ENCODE measurements at regions not wholly inside any gene's neighbourhood (a gene's known extent, or its start where the extent isn't known, plus 50 kb on each side); places are given as distances from the start of the nearest gene placed in this dataset.
"Not testable (repeated sequence)": the region's sequence is repeated elsewhere in the genome, so short reads cannot be mapped to it uniquely, and the experiment has no call there.

DNA sequence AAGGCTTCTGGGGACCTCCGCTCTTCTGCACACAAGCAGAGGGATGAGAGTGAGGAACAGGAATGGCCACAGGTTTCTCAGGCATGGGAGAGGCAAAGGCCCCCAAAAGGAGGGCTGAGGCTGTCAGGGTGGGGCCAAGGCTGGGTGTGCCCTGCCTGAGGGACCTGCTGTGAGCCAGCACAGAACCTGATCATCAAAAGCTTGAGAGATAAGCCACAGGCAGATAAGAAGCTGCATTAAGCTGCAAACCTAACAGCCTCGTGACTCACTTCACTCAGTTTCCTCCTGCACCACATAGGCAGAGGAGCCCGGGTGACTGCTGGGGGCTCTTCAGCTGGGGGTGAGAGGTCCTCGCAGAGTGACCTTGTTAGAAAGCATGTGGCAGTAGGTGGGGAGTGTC lies 64.5 kb upstream of the LAPTM4A start:
- Histone ChIP-seq H3K9me2 (ENCODE audit: insufficient read depth) (no peaks in the 10 kb centered on the region), H3K36me3 (ENCODE audit: low read depth) (no peaks in the 10 kb centered on the region), H4K20me1 (ENCODE audit: insufficient read depth) (no peaks in the 10 kb centered on the region), H3K27ac (no peak overlapping the region), H3K9ac (no peak overlapping the region), H3K4me2 (ENCODE audit: unreplicated experiment) (no peak overlapping the region), H3K4me1 (ENCODE audit: insufficient read depth) (no peaks in the 10 kb centered on the region), H3F3A (ENCODE audit: insufficient read depth) (no peaks in the 10 kb centered on the region), H3K27me3 (replicated peaks; ENCODE audit: insufficient read depth) (no peaks in the 10 kb centered on the region), H3K4me3 (no peak overlapping the region), H3K9me3 (ENCODE audit: low read depth) (no peaks in the 10 kb centered on the region), H2AFZ (no peak overlapping the region), H3K79me2 (ENCODE audit: insufficient read depth) (no peaks in the 10 kb centered on the region)
- in situ Hi-C loops (cut with MboI): no loop called here
- WGBS, 2 experiments (ENCODE audit: low coverage in 1 of 2, low lambda C conversion rate in 2 of 2, missing lambda C conversion rate in 2 of 2): 84 to 90% methylated on average over 4 of the region's 4 CpGs
- no peak for TF ChIP-seq EZH2 (IDR thresholded peaks at IDR 0.05; ENCODE audit: insufficient read depth, poor library complexity, severe bottlenecking)
- no peak for DNase-seq

DNA sequence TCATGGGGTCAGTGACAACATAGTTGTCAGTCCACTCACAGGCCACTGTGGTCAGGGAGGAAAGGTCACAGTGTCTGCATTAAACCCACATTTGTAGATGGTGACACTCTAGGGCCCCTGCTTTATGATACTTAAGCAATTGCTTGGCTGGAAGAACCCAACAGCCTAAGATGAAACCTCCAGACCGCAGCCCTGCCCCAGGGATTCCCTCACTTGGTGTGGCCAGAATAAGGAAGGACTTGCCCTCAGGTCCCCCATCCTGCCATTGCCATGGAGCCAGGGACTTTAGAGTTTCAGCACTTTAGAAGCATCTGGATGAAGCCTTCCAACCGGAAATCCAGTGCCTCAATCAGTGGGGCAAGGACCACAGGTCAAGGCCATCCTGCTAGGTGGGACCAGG lies 63.9 kb upstream of the LAPTM4A start:
- in situ Hi-C loops (cut with MboI): no loop called here
- 51 to 79% methylated on average over 2 of the region's 2 CpGs for whole genome bisulfite sequencing, 2 experiments (ENCODE audit: low coverage in 1 of 2, low lambda C conversion rate in 2 of 2, missing lambda C conversion rate in 2 of 2)

DNA sequence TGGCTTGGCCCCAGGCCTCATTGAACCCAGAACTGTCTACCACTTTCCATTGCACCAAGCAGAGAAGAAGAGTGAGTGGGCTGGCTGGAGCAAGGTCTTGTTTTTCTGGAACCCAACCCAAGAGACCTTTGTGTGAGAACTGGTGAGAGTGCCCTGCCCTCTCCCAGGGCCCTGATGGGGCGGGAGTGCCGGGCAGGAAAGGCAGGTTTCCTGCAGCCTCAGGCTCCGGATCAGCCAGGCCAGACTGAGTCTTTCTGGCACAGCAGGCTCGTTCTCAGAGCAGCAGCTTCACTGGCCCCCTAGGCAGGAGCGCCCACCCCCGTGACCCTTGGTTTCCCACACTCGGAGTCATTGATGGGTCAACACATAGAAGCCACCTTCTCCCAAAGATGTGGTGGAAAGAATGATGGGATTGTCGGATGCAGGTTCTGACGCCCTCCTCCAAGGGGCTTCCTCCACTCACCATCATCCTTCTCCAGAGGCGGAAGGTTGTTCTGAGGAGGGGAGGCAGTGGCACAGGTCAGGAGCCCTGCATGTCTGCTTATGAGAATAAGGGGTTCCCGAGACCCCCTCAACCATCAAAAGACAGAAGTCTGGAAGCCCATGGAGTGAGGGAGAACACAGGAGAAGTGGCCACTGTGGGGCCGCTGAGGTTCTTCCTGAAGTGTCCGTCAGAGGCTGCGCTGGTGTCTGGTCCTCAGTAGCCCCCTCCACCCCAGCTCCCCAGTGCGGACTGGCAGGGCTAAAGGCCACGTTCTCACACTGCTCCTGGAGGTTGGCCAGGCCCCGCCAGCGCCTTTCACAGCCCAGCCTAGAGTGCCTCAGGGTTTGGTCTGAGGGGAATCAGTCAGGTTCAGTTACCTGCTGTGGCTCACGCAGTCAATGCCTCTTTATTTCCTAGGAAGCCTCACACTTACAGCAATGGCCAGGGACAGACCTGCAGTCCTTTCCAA lies 62.8 kb upstream of the LAPTM4A start:
- in situ Hi-C loops (cut with MboI): no loop called here
- Histone ChIP-seq H3K4me3 (no peak overlapping the region), H3K79me2 (ENCODE audit: insufficient read depth) (no peaks in the 10 kb centered on the region), H3K9ac (no peak overlapping the region), H3K9me3 (ENCODE audit: low read depth) (no peaks in the 10 kb centered on the region), H3K9me2 (ENCODE audit: insufficient read depth) (no peaks in the 10 kb centered on the region), H3K27ac (no peak overlapping the region), H3K4me2 (ENCODE audit: unreplicated experiment) (no peak overlapping the region), H2AFZ (no peak overlapping the region), H3K27me3 (replicated peaks; ENCODE audit: insufficient read depth) (no peaks in the 10 kb centered on the region), H4K20me1 (ENCODE audit: insufficient read depth) (no peaks in the 10 kb centered on the region), H3F3A (ENCODE audit: insufficient read depth) (no peaks in the 10 kb centered on the region), H3K36me3 (ENCODE audit: low read depth) (no peaks in the 10 kb centered on the region), H3K4me1 (ENCODE audit: insufficient read depth) (no peaks in the 10 kb centered on the region)
- no peak for DNase-seq
- TF ChIP-seq EZH2phosphoT487 (IDR thresholded peaks at IDR 0.05; ENCODE audit: insufficient read depth, low read depth) (no peak), EZH2 (IDR thresholded peaks at IDR 0.05; ENCODE audit: insufficient read depth, poor library complexity, severe bottlenecking) (no peak)
- WGBS, 2 experiments (ENCODE audit: low coverage in 1 of 2, low lambda C conversion rate in 2 of 2, missing lambda C conversion rate in 2 of 2): 79 to 90% methylated on average over 17 to 18 of the region's 19 CpGs

More for the DNA sequence above, 63.9 kb upstream of the LAPTM4A start:
- H3K79me2 ChIP-seq (ENCODE audit: insufficient read depth): no peaks in the 10 kb centered on the region
- H3K9me2 ChIP-seq (ENCODE audit: insufficient read depth): no peaks in the 10 kb centered on the region
- H2AFZ ChIP-seq: no peak overlapping the region
- no peak overlapping the region for H3K4me3 ChIP-seq
- TF ChIP-seq EZH2 (IDR thresholded peaks at IDR 0.05; ENCODE audit: insufficient read depth, poor library complexity, severe bottlenecking) (no peak), EZH2phosphoT487 (IDR thresholded peaks at IDR 0.05; ENCODE audit: insufficient read depth, low read depth) (no peak)
- H3K36me3 ChIP-seq (ENCODE audit: low read depth): no peaks in the 10 kb centered on the region
- no peak overlapping the region for H3K4me2 ChIP-seq (ENCODE audit: unreplicated experiment)
- H3K9me3 ChIP-seq (ENCODE audit: low read depth): no peaks in the 10 kb centered on the region
- H3K27me3 ChIP-seq (replicated peaks; ENCODE audit: insufficient read depth): no peaks in the 10 kb centered on the region
- H3K27ac ChIP-seq: no peak overlapping the region
- no peak for DNase-seq
- H4K20me1 ChIP-seq (ENCODE audit: insufficient read depth): no peaks in the 10 kb centered on the region
- no peaks in the 10 kb centered on the region for H3K4me1 ChIP-seq (ENCODE audit: insufficient read depth)
- no peak overlapping the region for H3K9ac ChIP-seq
- H3F3A ChIP-seq (ENCODE audit: insufficient read depth): no peaks in the 10 kb centered on the region

DNA sequence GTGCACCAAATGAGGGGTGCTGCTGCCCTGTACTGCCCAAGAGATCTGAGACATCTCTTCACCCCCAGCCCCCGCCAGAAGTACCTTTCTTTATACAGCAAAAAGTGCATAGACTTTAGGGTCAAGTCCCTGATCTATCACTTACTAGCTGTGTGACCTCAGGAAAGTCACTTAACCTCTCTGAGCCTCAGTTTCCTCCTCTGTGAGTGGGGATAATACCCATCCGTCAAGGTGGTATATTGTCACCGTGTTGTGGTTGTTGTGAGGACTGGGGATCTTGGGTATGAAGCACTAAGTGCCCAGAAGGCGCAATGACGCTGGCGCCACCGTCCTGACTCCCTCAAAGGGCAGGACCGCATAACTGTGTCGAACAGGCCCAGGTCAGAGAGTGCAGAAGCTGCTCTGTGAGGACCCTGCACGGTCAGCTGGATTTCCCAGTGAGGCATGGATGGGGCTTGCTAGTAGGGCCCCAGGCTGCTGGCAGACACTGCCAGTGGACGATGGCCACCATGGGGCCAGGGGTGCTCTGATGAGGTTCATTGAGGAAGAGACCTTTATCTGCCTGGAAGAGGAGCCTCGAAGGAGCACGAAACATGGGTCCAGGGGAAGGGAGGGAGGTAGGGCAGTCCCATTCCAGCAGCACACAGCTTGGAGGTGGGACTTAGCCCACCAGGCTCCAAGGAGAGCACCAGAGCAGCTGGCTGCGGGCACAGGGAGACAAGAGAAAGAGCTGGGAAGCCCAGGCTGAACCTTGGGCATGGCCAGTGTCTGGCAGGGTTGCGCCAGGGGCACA lies 61.8 kb upstream of the LAPTM4A start:
- Histone ChIP-seq H3K27ac (no peak overlapping the region), H4K20me1 (ENCODE audit: insufficient read depth) (no peaks in the 10 kb centered on the region), H2AFZ (no peak overlapping the region), H3K79me2 (ENCODE audit: insufficient read depth) (no peaks in the 10 kb centered on the region), H3K4me2 (ENCODE audit: unreplicated experiment) (no peak overlapping the region), H3K9me2 (ENCODE audit: insufficient read depth) (no peaks in the 10 kb centered on the region), H3K9ac (no peak overlapping the region), H3K36me3 (ENCODE audit: low read depth) (no peaks in the 10 kb centered on the region), H3K4me1 (ENCODE audit: insufficient read depth) (no peaks in the 10 kb centered on the region), H3K27me3 (replicated peaks; ENCODE audit: insufficient read depth) (no peaks in the 10 kb centered on the region), H3K4me3 (no peak overlapping the region), H3K9me3 (ENCODE audit: low read depth) (no peaks in the 10 kb centered on the region), H3F3A (ENCODE audit: insufficient read depth) (no peaks in the 10 kb centered on the region)
- TF ChIP-seq EZH2phosphoT487 (IDR thresholded peaks at IDR 0.05; ENCODE audit: insufficient read depth, low read depth): no peak
- no peak for TF ChIP-seq EZH2 (IDR thresholded peaks at IDR 0.05; ENCODE audit: insufficient read depth, poor library complexity, severe bottlenecking)
- WGBS, 2 experiments (ENCODE audit: low coverage in 1 of 2, low lambda C conversion rate in 2 of 2, missing lambda C conversion rate in 2 of 2): 89 to 92% methylated on average over 15 of the region's 15 CpGs
- DNase-seq: no peak
- in situ Hi-C loops (cut with MboI): no loop called here

DNA sequence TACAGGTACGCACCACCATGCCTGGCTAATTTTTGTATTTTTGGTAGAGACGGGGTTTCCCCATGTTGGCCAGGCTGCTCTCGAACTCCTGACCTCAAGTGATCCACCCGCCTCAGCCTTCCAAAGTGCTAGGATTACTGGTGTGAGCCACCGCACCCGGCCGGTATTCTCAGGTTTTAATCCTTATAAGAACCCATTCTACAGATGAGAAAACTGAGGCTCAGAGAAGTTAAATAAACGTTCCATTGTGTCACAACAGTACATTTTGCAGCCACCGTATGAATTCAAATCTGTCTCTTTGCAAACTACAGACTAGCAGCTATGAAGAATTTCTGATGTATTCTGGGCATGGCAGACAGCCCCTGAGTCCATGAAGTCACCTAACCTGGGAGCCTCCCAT lies 60.9 kb upstream of the LAPTM4A start:
- H3K79me2 ChIP-seq (ENCODE audit: insufficient read depth); H3K27ac ChIP-seq; H3K4me1 ChIP-seq (ENCODE audit: insufficient read depth); H3K4me3 ChIP-seq; DNase-seq; H3K4me2 ChIP-seq (ENCODE audit: unreplicated experiment); H3K9me3 ChIP-seq (ENCODE audit: low read depth); H2AFZ ChIP-seq; H3F3A ChIP-seq (ENCODE audit: insufficient read depth); H3K36me3 ChIP-seq (ENCODE audit: low read depth); in situ Hi-C loops (cut with MboI); H3K27me3 ChIP-seq (replicated peaks; ENCODE audit: insufficient read depth); H4K20me1 ChIP-seq (ENCODE audit: insufficient read depth); H3K9ac ChIP-seq; H3K9me2 ChIP-seq (ENCODE audit: insufficient read depth): not testable (repeated sequence)
- WGBS, 2 experiments (ENCODE audit: low coverage in 1 of 2, low lambda C conversion rate in 2 of 2, missing lambda C conversion rate in 2 of 2): 90% methylated on average over 9 of the region's 9 CpGs

Data from GM23248 (cell line).